GM12865 (cell line): ENCODE measurements at regions not wholly inside any gene's neighbourhood (a gene's known extent, or its start where the extent isn't known, plus 50 kb on each side); places are given as distances from the start of the nearest gene placed in this dataset.
A peak's percentile ranks its signal among the peaks of the same experiment; 100 is the strongest.
"Not testable (repeated sequence)": the region's sequence is repeated elsewhere in the genome, so short reads cannot be mapped to it uniquely, and the experiment has no call there.

ENCODE experiments used
- DNase-seq: peaks from one replicate; pipeline ENCODE4 v3.0.0; 2010; ENCODE audit warnings: low read depth
- H3K4me3 ChIP-seq: 2 replicates; pipeline ENCODE4 v1.5.1; 2011; ENCODE audit warnings: mild to moderate bottlenecking, low read depth, low read length, control low read depth
- CTCF ChIP-seq: IDR thresholded peaks from 2 replicates; pipeline ENCODE4 v1.5.1; 2011; ENCODE audit warnings: low read length, control low read depth, low read depth, inconsistent platforms; ENCODE audit not compliant: insufficient read depth; ENCODE audit errors: missing control alignments

GRCh38 chr4:19230906-19231545, 1020.7 kb upstream of the SLIT2 start:
- peak; percentile 1 for DNase-seq
- no peak overlapping the region for H3K4me3 ChIP-seq
- no peak for TF ChIP-seq CTCF

- H3K4me3 ChIP-seq = no peak overlapping the region
- no peak for DNase-seq
- TF ChIP-seq CTCF = no peak
Measured at GRCh38 chr4:19227701-19228100, 1024.0 kb upstream of the SLIT2 start.

- peak; percentile 4 for TF ChIP-seq CTCF
- no peak overlapping the region for H3K4me3 ChIP-seq
- DNase-seq = no peak
Measured at GRCh38 chr4:19224820-19225219, 1026.9 kb upstream of the SLIT2 start.

GRCh38 chr4:19216476-19216875, 1035.2 kb upstream of the SLIT2 start:
- DNase-seq = no peak
- no peak for TF ChIP-seq CTCF
- no peak overlapping the region for H3K4me3 ChIP-seq

GRCh38 chr4:19214591-19215186, 1037.0 kb upstream of the SLIT2 start:
- no peak for DNase-seq
- H3K4me3 ChIP-seq = no peak overlapping the region
- TF ChIP-seq CTCF = no peak

GRCh38 chr4:19213388-19213787, 1038.3 kb upstream of the SLIT2 start:
- TF ChIP-seq CTCF = no peak
- H3K4me3 ChIP-seq = no peak overlapping the region
- no peak for DNase-seq

GRCh38 chr4:19205853-19206252, 1045.9 kb upstream of the SLIT2 start:
- no peak for TF ChIP-seq CTCF
- no peak overlapping the region for H3K4me3 ChIP-seq
- DNase-seq = no peak

GRCh38 chr4:19197838-19198237, 1053.9 kb upstream of the SLIT2 start:
- DNase-seq, H3K4me3 ChIP-seq: not testable (repeated sequence)
